Adrenal gland (tissue), 5 donors: ENCODE measurements at regions not wholly inside any gene's neighbourhood (a gene's known extent, or its start where the extent isn't known, plus 50 kb on each side); places are given as distances from the start of the nearest gene placed in this dataset.

Experiments
- POLR2A ChIP-seq, 2 donors: fragments of 450-650 bp; IDR thresholded peaks; one replicate each; pipeline ENCODE4 v1.6.1; 2017; ENCODE audit warnings: antibody characterized with exemption in 2 of 2, mild to moderate bottlenecking in 2 of 2, moderate library complexity in 1 of 2
- TF ChIP-seq, protein P1 (sequence below), 6 experiments: fragments of 450-650 bp in 4 of 6; fragments of 200-600 bp in 2 of 6; sonication (generic) in 1 of 6; IDR thresholded peaks; 1 replicate in 5 of 6; 2 replicates in 1 of 6; pipeline versions ENCODE4 v1.5.1 to v1.8.0; 2016 to 2021; ENCODE audit warnings: antibody characterized with exemption in 6 of 6, mild to moderate bottlenecking in 2 of 6, moderate library complexity in 1 of 6
- donor health status: DM: no; HTN: no; CAD: no.

DNA sequence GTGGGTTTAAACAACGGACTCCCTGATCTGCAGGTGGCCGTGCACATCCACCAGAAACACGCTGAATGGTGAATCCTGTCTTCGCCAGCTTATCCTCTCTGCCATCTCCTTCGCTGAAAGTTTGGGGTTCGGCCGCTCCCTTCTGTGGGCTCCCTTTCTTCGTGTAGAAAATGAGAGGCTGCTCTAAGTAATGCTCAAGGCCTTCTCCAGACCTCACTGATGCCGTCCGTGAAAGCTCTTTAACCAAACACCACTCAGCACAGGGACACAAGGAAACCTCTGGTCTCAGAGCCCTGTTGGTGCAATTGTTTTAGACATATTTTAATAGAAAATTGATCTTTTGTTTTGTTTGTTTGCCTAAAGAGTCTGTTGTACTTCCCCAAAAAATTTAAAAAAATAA is 596.5 kb downstream of the IRX1 start:
- TF ChIP-seq, protein P1, sequence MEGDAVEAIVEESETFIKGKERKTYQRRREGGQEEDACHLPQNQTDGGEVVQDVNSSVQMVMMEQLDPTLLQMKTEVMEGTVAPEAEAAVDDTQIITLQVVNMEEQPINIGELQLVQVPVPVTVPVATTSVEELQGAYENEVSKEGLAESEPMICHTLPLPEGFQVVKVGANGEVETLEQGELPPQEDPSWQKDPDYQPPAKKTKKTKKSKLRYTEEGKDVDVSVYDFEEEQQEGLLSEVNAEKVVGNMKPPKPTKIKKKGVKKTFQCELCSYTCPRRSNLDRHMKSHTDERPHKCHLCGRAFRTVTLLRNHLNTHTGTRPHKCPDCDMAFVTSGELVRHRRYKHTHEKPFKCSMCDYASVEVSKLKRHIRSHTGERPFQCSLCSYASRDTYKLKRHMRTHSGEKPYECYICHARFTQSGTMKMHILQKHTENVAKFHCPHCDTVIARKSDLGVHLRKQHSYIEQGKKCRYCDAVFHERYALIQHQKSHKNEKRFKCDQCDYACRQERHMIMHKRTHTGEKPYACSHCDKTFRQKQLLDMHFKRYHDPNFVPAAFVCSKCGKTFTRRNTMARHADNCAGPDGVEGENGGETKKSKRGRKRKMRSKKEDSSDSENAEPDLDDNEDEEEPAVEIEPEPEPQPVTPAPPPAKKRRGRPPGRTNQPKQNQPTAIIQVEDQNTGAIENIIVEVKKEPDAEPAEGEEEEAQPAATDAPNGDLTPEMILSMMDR (IDR thresholded peaks at IDR 0.05) = no peak
- TF ChIP-seq POLR2A (IDR thresholded peaks at IDR 0.05) = no peak
